Ishikawa (cell line): ENCODE measurements at regions not wholly inside any gene's neighbourhood (a gene's known extent, or its start where the extent isn't known, plus 50 kb on each side); places are given as distances from the start of the nearest gene placed in this dataset.

Source experiments
- CEBPB ChIP-seq: IDR thresholded peaks from 2 replicates; pipeline ENCODE4 v1.6.1; 2012
- CREB1 ChIP-seq: IDR thresholded peaks from 2 replicates; pipeline ENCODE4 v1.6.1; 2012; ENCODE audit warnings: low read depth
- EGR1 ChIP-seq: IDR thresholded peaks from 2 replicates; pipeline ENCODE4 v1.6.1; 2012
- EP300 ChIP-seq: IDR thresholded peaks from 2 replicates; pipeline ENCODE4 v1.6.1; 2012; ENCODE audit warnings: borderline replicate concordance
- FOXM1 ChIP-seq: IDR thresholded peaks from 2 replicates; pipeline ENCODE4 v1.6.1; 2012; ENCODE audit warnings: low read depth, borderline replicate concordance
- MAX ChIP-seq: IDR thresholded peaks from 2 replicates; pipeline ENCODE4 v1.6.1; 2012
- NFIC ChIP-seq: IDR thresholded peaks from 2 replicates; pipeline ENCODE4 v1.6.1; 2012
- RAD21 ChIP-seq: IDR thresholded peaks from 2 replicates; pipeline ENCODE4 v1.6.1; 2012; ENCODE audit warnings: low read depth
- REST ChIP-seq: IDR thresholded peaks from 2 replicates; pipeline ENCODE4 v1.6.1; 2012; ENCODE audit warnings: low read depth, mild to moderate bottlenecking
- TAF1 ChIP-seq: IDR thresholded peaks from 2 replicates; pipeline ENCODE4 v1.6.1; 2012; ENCODE audit warnings: low read depth, mild to moderate bottlenecking
- TCF12 ChIP-seq: IDR thresholded peaks from 2 replicates; pipeline ENCODE4 v1.6.1; 2012; ENCODE audit warnings: low read depth
- TEAD4 ChIP-seq: IDR thresholded peaks from 2 replicates; pipeline ENCODE4 v1.6.1; 2012
- USF1 ChIP-seq: IDR thresholded peaks from 2 replicates; pipeline ENCODE4 v1.6.1; 2012
- YY1 ChIP-seq: IDR thresholded peaks from 2 replicates; pipeline ENCODE4 v1.6.1; 2012; ENCODE audit warnings: low read depth
- ZBTB7A ChIP-seq: IDR thresholded peaks from 2 replicates; pipeline ENCODE4 v1.6.1; 2012; ENCODE audit warnings: low read depth

- TF ChIP-seq YY1 (no peak), CEBPB (no peak), USF1 (no peak), NFIC (no peak), MAX (no peak), FOXM1 (no peak), TAF1 (no peak), ZBTB7A (no peak), TCF12 (no peak), RAD21 (no peak), REST (no peak), TEAD4 (no peak)
These were observed 145.5 kb upstream of the RPS6KA2 start for GRCh38 chr6:166772518-166772917.

GRCh38 chr6:166771701-166772100, 144.7 kb upstream of the RPS6KA2 start:
- TF ChIP-seq YY1, result no peak
- no peak for TF ChIP-seq ZBTB7A
- no peak for TF ChIP-seq TEAD4
- TF ChIP-seq USF1, result no peak
- no peak for TF ChIP-seq CEBPB
- no peak for TF ChIP-seq CREB1
- no peak for TF ChIP-seq FOXM1
- TF ChIP-seq EP300, result no peak
- no peak for TF ChIP-seq NFIC

- TF ChIP-seq YY1, result no peak
- TF ChIP-seq TEAD4, result no peak
- TF ChIP-seq RAD21, result no peak
These were observed 143.4 kb upstream of the RPS6KA2 start for GRCh38 chr6:166770216-166771116.

GRCh38 chr6:166769648-166770047, 142.6 kb upstream of the RPS6KA2 start:
- TF ChIP-seq EP300 (no peak), ZBTB7A (no peak), YY1 (no peak), TAF1 (no peak), TEAD4 (no peak), USF1 (no peak), EGR1 (no peak), MAX (no peak), REST (no peak), TCF12 (no peak)

- no peak for TF ChIP-seq USF1
- TF ChIP-seq NFIC, result no peak
- no peak for TF ChIP-seq TCF12
- no peak for TF ChIP-seq TEAD4
- no peak for TF ChIP-seq MAX
- TF ChIP-seq RAD21, result no peak
- no peak for TF ChIP-seq TAF1
- TF ChIP-seq CREB1, result no peak
- TF ChIP-seq CEBPB, result no peak
- TF ChIP-seq FOXM1, result no peak
- TF ChIP-seq REST, result no peak
- TF ChIP-seq EGR1, result no peak
- no peak for TF ChIP-seq EP300
- TF ChIP-seq YY1, result no peak
- TF ChIP-seq ZBTB7A, result no peak
These were observed 141.7 kb upstream of the RPS6KA2 start for GRCh38 chr6:166768761-166769160.
